ENCODE measurements at regions not wholly inside any gene's neighbourhood (a gene's known extent, or its start where the extent isn't known, plus 50 kb on each side); places are given as distances from the start of the nearest gene placed in this dataset.
"Not testable (repeated sequence)": the region's sequence is repeated elsewhere in the genome, so short reads cannot be mapped to it uniquely, and the experiment has no call there.

DNA sequence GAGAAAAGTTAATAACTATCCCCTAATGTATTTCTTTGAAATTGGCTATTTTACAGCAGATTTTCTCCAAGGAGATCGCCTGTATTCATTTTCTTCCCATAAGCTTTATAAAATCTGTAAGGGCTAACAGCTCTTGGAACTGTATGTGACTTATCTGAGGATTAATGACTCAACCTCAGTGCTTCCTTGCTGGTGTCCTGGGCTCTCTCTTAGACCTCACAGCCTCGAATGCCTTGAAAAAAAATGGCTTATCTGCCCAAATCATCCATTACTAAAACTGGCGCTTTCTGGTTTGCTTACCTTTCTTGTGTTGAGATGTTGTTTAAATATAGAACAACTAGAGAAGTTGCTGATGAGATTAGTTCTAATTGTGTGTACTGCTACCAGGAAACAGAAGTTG, 713.6 kb downstream of the SLC4A3 start:
- DNase-seq (ENCODE audit: low read depth in 2 of 2): no peak

GRCh38 chr2:220346919-220347318, 719.5 kb downstream of the SLC4A3 start:
- DNase-seq (ENCODE audit: low read depth in 2 of 2): no peak

DNA sequence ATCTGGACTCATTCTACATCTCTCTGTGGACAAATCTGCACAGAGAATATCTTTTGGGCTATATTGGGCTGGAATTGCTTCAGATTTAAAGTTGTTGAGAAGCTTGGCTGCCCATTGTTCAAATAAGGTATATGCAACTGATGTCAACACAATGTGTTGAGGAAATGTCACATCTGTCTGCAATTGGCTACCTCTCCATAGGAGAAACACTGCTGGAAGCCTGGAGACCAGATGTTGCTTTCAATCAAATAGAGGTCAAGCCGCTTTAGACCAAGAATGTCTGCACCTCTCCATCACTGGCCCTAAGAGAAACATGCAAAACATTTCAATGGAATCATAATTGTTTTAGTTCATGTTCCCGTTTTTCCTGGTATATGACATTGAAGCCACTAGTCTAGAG, 720.2 kb downstream of the SLC4A3 start:
- DNase-seq (ENCODE audit: low read depth in 2 of 2): no peak

DNA sequence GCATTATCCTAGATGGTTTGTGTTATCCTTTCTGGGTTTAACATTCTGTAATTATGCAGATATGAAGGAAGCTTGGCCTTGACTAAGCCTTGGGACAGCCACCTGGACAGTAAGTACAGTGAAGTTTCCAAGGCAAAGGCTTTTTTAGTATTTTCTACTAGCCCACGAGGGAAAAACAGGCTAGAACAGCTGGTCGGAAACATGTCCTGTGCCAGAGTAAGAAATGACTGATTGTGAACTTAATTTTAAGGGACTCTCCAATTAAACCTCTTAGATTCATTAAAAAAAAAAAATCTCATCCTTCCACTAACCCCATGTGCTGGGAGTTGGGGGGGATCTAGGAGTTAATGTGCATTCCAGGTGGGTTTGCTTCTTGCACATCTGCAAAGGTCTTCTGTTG, 720.8 kb downstream of the SLC4A3 start:
- DNase-seq (ENCODE audit: low read depth in 2 of 2): no peak

DNA sequence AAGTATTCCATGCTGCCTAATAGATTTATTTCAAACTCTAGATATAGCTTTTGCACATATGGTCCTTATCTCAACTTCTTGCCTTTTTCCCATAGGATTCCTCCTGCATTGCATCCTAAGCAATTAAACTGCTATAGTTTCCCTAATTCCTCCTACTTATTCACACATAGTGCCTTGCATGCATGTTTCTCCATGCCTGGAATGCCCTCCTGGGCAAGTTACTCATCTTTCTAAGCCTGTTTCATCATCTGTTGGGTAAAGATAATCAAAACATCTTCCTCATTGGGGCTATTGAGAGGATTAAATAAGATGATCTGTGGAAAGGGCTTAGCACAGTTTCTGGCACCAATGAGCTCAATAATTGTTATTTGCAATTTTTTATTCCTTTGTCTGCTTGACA, 726.5 kb downstream of the SLC4A3 start:
- DNase-seq (ENCODE audit: low read depth in 2 of 2): no peak

GRCh38 chr2:220356076-220356475, 728.6 kb downstream of the SLC4A3 start:
- DNase-seq (ENCODE audit: low read depth in 2 of 2): no peak

DNA sequence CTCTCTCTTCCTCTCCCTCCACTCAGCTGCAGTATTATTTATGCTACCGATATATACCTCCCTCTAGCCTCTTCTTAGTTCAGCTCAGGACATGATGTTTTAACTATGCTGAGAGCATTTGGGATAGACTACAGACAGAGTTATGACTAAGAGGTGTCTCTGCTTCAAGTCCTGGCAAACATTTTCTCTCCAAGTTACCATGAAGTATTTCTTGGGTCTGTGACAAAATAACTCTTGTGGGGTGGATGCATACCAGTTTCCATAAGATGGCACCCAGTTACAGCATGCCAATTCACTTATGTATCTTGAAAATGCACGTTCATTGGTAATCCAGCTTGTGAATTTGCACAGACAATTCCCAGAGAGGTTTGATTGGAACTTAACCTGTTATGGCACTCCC, 737.6 kb downstream of the SLC4A3 start:
- no peak for DNase-seq (ENCODE audit: low read depth in 2 of 2)

- DNase-seq (ENCODE audit: low read depth in 2 of 2): no peak
Observed at GRCh38 chr2:220366765-220367164, 739.3 kb downstream of the SLC4A3 start.

DNA sequence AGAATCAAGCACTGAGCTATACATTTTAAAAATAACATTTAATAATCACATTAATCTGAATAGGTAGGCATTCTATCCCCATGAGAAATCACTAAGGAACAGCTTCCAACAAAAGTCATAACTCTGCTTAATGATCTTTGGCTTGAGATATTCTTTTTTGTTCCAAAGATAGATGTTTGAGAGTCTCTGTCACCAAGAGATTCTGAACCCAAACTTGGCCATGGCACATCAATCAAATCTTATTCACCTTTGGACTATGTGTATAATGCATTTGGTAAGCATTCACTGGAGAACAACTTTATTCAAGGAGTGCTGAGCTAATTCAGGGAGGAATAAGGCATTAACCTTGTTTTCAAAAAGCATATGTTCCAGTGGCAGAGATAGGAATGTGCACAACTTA, 743.3 kb downstream of the SLC4A3 start:
- no peak for DNase-seq (ENCODE audit: low read depth in 2 of 2)

GRCh38 chr2:220371211-220371610, 743.8 kb downstream of the SLC4A3 start:
- DNase-seq (ENCODE audit: low read depth in 2 of 2): no peak

GRCh38 chr2:220373878-220374277, 746.4 kb downstream of the SLC4A3 start:
- DNase-seq (ENCODE audit: low read depth in 2 of 2): no peak

- no peak for DNase-seq (ENCODE audit: low read depth in 2 of 2)
Observed at GRCh38 chr2:220374282-220374681, 746.9 kb downstream of the SLC4A3 start.

GRCh38 chr2:220377482-220378155, 750.2 kb downstream of the SLC4A3 start:
- DNase-seq (ENCODE audit: low read depth in 2 of 2): no peak

DNA sequence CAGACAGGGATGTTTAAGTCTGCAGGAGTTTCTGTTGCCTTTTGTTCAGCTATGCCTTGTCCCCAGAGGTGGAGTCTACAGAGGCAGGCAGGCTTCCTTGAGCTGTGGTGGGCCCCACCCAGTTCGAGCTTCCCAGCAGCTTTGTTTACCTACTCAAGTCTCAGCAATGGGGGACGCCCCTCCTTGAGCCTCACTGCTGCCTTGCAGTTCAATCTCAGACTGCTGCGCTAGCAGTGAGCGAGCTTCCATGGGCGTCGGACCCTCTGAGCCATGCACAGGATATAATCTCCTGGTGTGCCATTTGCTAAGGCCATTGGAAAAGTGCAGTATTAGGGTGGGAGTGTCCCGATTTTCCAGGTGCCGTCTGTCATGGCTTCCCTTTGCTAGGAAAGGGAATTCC, 760.3 kb downstream of the SLC4A3 start:
- not testable (repeated sequence) for DNase-seq (ENCODE audit: low read depth in 2 of 2)

- no peak for DNase-seq (ENCODE audit: low read depth in 2 of 2)
Observed at GRCh38 chr2:220393711-220394110, 766.3 kb downstream of the SLC4A3 start.

DNA sequence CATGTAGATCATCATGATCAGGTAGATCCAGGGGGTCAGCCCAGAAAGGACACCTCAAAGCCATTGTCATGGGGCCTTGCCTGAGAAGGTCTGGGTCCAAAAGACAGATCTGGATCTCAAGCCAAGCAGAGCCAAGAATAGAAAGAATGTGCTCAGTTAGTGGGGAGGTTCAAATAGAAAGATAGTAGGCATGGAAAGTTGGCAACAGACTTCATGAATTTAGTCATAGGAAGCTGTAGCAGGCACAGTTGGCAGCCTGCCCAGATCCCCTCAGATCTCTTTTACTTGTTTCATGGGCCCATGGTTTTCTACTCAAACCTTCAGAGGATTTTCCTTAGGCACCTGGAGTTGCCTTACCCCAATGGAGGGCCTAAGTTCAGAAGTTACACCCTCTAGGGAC, 767.0 kb downstream of the SLC4A3 start:
- DNase-seq (ENCODE audit: low read depth in 2 of 2): no peak

DNA sequence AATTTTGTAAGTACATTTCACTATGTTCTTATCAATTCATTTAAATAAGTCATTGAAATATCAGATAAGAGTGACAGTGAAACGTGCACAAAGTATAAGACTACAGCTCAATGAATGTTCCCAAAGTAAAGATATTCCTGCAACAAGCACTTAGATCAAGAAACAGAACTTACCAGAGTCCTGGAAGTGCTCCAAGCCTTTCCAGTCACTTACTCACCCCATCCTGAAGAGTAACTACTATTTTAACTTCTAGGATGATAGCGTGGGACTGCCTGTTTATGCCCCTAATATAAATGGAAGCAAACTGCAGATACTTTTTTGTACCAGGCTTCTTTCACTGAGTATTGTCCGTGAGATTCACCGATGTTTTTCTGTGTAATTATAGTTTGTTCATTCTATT, 768.9 kb downstream of the SLC4A3 start:
- DNase-seq (ENCODE audit: low read depth in 2 of 2): no peak

DNA sequence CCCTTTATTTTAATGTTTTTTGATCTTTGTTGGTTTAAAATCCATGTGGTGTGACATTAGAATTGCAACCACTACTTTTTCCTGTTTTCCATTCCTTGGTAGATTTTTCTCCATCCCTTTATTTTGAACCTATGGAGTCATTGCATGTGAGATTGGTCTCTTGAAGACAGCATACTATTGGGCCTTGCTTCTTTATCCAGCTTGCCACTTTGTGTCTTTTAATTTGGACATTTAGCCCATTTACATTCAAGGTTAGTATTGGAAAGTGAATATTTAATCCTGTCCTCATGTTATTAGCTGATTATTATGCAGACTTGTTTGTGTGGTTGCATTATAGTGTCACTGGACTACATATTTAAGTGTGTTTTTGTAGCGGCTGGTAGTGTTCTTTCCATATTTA, 782.9 kb downstream of the SLC4A3 start:
- DNase-seq (ENCODE audit: low read depth in 2 of 2): no peak

DNA sequence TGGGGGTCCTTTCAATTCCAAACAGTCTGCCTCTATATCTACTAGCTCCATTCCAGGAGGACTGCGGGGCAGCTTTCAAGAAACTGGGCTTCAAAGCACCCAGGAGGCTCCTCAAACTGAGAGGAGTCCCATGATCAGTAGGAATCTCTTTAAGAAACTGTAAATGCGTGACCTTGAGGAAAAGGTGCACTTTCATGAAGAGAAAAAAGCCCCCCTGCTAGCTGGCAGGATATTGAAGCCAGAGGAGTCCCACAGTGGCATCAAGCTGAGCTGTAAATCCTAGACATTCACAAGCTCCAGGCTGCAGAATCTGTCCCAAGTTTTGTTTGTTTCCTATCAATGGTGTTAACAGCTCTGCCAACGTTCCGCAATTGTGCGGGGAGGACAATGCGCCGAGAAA, 790.1 kb downstream of the SLC4A3 start:
- no peak for DNase-seq (ENCODE audit: low read depth in 2 of 2)

DNA sequence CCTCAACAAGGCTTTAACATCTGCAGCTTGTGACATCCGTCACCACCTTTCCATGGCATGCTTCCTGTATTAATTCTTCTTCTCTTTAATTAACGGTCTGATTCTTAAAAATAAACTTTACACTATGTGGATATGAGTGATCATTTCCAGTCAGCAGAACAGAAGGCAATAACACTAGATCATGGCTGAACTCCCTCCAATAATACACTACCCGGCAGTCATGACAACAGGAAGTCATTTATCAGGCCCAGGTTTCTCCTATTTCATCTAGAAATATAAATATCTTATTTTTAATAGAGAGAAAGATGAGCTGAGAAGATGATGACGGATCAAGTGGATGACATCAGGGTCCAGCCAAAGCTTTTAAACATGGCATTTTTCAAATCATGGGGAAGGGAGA, 792.2 kb downstream of the SLC4A3 start:
- no peak for DNase-seq (ENCODE audit: low read depth in 2 of 2)

DNA sequence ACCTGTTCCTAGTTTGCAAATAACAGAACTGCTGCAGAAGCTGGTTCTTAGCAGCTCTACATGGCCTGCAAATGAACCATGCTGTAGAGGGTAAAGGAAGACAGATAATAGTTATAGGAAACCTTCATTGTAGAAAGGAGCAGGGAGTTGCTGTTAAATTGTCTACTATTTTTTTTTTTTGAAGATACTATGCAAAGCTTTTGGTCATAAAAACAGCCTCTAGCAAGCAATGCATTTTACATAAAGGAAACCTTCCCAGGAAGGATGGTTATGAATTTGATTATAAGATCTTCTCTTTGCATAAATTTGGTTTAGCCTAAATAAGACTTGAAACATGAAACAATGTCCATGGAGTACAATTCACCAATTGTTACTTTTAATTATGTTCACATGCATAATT, 793.4 kb downstream of the SLC4A3 start:
- no peak for DNase-seq (ENCODE audit: low read depth in 2 of 2)

- DNase-seq (ENCODE audit: low read depth in 2 of 2): no peak
Observed at GRCh38 chr2:220422676-220423075, 795.2 kb downstream of the SLC4A3 start.

DNA sequence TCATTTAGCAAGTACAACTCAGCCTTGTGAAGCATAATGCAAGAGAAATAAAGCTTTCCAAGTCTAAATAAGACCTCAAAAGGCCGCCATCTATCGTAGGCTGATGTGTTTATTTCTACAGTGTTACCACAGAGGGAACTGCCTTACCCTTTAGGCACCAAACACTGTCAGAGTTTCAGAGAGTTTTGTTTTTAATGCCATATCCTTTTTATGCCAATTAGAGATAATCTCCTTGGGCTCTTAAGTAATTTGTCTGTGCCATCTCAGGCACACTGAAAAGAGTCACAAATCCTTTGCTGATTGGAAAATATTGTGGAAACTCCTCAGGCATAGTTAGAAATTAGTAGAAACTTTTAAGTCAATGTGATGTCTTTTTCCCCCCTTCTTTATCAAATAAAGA, 797.1 kb downstream of the SLC4A3 start:
- DNase-seq (ENCODE audit: low read depth in 2 of 2): no peak

GRCh38 chr2:220432645-220433044, 805.2 kb downstream of the SLC4A3 start:
- DNase-seq (ENCODE audit: low read depth in 2 of 2): no peak
